Stimulated activated CD4-positive, alpha-beta T cell treated with anti-CD3 and anti-CD28 coated beads, Interleukin-4, amount 100 ng/mL, for 4 hours (primary cell): ENCODE measurements at regions not wholly inside any gene's neighbourhood (a gene's known extent, or its start where the extent isn't known, plus 50 kb on each side); places are given as distances from the start of the nearest gene placed in this dataset.
"Not testable (repeated sequence)": the region's sequence is repeated elsewhere in the genome, so short reads cannot be mapped to it uniquely, and the experiment has no call there.

Source experiments
- DNase-seq, 2 experiments: peaks; one replicate each; pipeline ENCODE4 v3.0.0-alpha.2; 2020

DNA sequence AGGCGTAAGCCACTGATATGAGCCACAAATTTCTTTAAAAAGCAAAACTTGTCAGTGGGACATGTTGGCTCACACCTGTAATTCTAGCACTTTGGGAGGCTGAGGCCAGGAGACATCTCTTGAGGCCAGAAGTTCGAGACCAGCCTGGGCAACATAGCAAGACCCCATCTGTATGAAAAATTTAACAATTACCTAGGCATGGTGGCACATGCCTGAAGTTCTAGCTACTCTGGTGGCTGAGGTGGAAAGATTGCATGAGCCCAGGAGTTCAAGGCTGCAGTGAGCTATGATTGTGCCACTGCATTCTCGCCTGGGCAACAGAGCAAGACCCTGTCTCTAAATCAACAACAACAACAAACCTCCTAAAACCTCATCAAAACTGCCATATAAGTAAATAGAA is 147.6 kb upstream of the BARHL2 start:
- DNase-seq, result no peak

DNA sequence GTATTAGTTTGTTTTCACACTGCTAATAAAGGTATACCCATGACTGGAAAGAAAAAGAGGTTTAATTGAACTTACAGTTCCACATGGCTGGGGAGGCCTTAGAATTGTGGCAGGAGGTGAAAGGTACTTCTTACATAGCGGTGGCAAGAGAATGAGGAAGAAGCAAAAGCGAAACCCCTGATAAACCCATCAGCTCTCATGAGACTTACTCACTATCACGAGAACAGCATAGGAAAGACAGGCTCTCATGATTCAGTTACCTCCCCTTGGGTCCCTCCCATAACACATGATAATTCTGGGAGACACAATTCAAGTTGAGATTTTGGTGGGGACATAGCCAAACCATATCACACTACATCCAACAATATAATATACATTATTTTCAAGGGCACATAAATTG is 145.7 kb upstream of the BARHL2 start:
- no peak for DNase-seq

- DNase-seq, result not testable (repeated sequence)
Measured at GRCh38 chr1:90861421-90861820, 144.3 kb upstream of the BARHL2 start.

DNA sequence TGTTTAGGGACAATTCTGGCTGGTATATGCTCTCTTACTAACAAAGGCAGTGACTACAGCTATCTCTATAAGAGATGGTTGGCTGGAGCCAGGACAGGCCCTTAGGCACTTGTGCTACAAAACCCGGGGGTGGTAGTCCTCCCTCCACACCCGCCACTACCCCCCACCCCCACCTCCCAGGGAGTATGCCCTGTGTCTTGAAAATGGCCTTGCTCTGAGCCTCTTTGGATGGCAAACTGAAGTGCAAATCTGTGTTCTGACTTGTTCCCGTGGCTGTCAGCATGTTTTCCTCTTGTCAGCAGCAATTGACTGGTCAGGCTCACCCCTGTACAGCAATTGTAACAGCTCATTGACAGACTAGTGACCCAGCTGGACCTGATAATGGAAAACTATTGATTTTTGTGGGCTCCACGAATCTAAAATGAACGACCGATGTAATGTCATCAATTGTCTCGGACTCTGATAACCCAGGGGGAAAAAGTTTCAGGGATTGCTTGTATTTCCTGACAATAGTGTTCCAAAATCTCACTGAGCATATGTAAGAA is 139.4 kb upstream of the BARHL2 start:
- no peak for DNase-seq

GRCh38 chr1:90854397-90854924 is 137.4 kb upstream of the BARHL2 start:
- DNase-seq, result no peak

- DNase-seq, result no peak
Measured at GRCh38 chr1:90851711-90852050, 134.6 kb upstream of the BARHL2 start.

GRCh38 chr1:90850898-90851710 is 134.0 kb upstream of the BARHL2 start:
- DNase-seq, result peak; percentile 68 to 74

DNA sequence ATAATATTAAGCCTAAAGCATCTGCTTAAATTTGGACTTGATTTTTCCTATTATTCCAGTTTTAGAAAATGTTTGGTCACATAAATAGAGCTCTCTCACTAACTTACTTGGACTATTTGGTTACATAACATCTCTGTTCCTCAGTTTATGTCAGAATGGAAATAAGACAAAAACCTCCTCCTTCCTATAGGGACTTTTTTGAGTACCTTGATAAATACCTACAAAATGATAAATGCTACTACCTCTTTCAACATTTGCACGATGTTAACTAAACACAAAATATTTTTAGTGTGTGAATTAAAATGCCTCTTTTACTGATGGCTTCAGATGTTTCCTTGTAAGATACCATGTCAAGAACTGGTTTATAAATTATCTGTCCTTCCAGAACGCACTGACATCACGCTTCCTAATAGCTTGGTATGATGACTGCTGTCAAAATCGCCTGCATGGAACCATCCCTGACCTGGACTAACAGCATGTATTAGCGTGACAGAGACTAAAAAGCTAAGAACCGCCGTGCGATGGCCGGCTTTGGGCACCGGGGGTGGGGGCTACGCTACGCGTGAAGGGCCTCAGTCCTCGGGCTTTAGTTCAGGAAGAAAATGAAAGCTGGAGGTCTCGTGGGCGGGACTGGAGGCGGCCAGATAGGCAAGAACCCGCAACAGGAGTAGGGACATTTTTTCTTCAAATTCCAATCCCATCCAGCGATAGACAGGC is 133.2 kb upstream of the BARHL2 start:
- no peak for DNase-seq

- DNase-seq, result no peak
Measured at GRCh38 chr1:90841473-90841872, 124.4 kb upstream of the BARHL2 start.

- DNase-seq, result no peak
Measured at GRCh38 chr1:90840352-90840751, 123.2 kb upstream of the BARHL2 start.

DNA sequence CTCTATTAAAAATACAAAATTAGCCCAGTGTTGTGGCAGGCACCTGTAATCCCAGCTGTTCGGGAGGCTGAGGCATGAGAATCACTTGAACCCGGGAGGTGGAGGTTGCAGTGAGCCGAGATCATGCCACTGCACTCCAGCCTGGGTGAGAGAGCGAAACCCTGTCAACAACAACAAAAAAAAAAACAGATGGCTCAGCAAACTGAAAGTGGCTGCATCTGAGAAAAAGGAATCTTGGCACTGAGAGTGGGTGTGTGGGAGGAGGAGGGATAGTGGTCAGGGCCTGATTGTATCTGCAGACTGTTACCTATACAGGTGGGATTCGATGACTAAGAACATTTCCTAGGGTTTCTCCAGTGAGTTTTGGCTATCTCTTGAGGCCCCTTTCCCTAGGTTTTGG is 122.2 kb upstream of the BARHL2 start:
- no peak for DNase-seq

- DNase-seq, result no peak
Measured at GRCh38 chr1:90838720-90839119, 121.6 kb upstream of the BARHL2 start.

GRCh38 chr1:90837420-90837819 is 120.3 kb upstream of the BARHL2 start:
- no peak for DNase-seq

DNA sequence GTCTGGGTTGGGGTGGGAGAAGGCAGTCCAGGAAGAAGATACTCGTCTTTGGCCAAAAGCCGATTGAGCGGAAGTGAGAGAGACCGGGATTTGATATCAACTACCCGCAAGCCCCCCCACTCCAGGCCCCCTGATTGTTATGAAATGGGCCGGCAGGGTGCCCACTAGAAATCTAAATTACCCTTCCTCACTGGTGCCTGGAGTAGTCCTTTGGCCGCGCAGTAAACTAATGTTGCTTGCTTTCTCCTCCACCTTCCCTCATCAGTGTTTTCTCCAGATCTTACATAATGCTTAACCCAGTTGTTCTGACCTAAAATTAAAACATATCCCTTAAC is 119.2 kb upstream of the BARHL2 start:
- DNase-seq, result no peak

DNA sequence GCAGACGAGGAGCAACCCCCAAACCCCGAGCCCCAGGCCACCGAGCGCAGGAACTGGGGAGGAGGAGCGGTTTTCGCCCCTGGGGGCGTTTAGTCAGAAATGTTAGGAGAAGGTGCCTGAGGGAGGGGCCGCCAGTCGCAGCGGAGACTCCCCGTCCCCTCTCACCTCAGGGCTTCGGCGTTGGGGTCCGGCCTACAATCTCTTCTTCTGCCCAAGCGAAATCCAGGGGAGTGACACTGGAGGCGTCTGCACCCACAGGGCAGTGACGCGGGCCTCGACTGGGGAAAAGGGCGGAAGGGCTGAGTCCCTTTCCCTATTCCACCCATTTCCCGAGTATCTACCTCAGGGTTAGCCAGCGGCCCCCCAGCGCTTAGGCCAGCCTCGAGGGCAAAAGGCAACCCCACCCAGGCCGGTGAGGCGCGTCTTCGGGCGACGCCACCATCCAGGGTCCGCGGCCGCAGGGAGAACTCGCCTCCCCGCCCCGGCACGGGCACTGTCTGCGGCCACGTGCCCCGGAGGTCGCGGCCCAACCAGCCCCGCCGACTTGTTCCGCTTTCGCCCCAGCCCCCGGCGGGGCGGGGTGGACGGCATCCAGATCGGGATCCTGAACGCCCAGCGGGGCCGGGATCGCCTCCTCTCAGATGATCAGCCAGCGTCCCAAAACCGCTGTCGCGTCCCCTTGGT is 118.7 kb upstream of the BARHL2 start:
- no peak for DNase-seq

DNA sequence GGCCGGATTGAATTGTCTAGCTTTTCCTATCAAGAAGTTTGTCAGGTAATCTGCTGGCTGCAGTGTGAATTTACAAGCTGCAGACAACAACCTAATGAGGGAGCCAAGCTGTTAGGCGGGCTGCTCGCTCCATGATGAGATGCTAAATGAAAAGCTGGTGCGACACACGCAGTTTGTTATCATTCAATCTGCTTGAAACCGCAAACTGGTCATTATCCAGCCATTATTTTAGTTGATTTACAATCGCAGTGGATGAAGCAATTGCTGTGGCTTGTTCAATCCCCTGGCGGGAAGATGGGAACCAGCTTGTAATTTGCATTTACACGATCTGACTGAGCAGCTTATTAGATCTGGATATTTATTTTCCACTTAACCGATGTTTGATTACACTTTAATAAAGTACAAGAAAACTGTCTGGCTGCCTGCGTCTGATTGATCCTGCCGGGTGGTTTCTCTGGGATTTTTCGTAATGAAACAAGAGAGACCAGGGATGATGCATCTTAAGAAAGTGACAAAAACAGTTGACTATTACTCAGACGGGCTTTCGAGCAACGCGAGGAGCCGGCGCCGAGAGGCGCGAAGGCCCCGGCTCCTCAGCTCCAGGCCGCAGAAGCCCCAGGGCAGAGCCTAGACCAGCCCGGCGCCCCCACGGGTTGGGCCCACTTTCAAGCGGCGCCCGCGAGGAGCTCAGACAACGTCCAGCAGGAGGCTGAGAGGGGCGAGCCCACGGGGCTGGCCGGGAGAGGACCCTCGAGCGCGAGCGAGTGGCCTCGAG is 118.0 kb upstream of the BARHL2 start:
- no peak for DNase-seq

GRCh38 chr1:90834354-90834885 is 117.3 kb upstream of the BARHL2 start:
- DNase-seq, result no peak

DNA sequence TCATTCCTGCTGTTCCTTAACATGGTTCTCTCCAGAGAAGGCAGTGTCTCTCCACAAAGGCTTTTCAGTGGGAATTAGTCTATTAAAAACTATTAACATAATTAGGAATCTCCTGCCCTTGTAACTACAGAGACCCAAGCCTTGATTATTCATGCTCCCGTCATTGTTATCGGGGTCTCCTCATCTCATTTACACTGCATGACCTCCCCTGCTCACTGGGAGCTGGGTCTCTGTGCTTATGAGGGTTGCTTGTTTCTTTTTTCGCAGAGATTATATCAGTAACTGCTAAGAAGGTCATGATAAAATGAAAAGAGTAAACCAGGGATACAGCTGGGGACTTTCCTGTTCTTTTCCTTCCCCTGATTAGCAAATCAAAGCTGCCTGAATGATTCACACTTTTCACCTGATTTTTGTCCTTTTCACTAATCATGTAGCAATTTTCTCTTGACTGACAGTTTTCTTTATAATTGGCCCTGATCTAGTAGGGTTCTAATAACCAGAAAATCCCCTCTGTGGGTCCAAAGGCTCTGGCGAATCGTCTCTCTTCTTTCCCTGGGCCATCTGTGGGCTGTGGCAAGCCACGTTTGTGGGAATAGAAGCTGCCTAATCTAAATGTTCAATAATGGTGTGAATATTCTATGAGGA is 116.5 kb upstream of the BARHL2 start:
- no peak for DNase-seq

DNA sequence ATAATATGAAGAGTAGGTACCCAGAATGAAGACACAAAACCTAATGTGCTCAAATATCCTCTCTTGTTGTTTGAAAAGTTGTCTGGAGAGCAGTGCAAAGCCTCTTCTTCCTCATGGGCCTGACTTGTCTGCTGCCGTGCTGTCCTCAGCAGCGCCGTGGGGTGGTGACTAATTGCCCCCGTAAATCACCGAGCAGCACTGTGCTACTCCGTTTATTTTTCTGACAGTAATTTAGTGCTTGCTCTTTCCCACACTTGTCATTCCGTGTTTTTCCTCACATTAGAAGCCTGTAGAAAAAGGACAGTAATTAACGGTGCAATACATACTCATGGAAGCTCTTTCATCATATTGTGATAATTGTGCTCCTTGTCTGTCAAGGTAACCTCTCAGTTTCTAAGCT is 114.8 kb upstream of the BARHL2 start:
- no peak for DNase-seq

DNA sequence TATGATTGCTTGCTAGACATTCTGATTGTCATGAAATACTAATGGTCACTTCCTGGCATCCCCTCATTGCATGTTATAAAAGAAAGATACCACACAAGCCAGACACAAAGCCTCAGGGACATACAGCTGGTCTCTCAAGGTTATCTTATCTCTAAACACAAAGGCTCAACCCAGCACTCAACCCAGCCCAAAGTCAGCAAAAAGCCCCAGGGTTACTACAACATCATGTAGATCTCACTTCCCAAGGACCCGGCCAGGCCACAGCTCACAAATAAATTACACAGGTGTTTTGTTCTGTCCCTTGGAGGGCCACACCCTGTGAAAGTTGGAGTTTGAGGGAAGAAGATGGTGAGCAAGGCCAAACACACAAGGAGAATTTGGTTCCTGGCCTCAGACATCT is 109.7 kb upstream of the BARHL2 start:
- DNase-seq, result no peak

DNA sequence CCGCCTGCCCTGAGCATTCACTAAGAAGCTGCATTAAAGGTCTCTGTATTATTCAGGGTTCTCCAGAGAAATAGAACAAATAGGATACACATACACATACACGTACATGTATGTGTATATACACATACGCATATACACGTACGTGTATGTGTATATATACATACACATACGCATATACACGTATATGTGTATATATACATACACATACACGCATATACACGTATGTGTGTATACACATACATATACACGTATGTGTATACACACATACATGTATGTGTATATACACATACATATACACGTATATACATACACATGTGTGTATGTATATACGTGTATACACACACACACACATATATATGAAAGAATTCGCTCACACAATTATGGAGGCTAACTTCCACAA is 108.9 kb upstream of the BARHL2 start:
- no peak for DNase-seq

- DNase-seq, result no peak
Measured at GRCh38 chr1:90824551-90824950, 107.4 kb upstream of the BARHL2 start.
